MM.1S (cell line): ENCODE measurements at regions not wholly inside any gene's neighbourhood (a gene's known extent, or its start where the extent isn't known, plus 50 kb on each side); places are given as distances from the start of the nearest gene placed in this dataset.

ENCODE experiments used
- DNase-seq: peaks from one replicate; pipeline ENCODE4 v3.0.0-alpha.2; 2015
- H2AFZ ChIP-seq: fragments of 300-600 bp; sonication (generic); 2 replicates; pipeline ENCODE4 v1.6.0; 2016; ENCODE audit warnings: antibody characterized with exemption, low read length
- H3F3A ChIP-seq: fragments of 300-600 bp; sonication (generic); 2 replicates; pipeline ENCODE4 v1.6.1; 2016; ENCODE audit warnings: mild to moderate bottlenecking, antibody characterized with exemption, low read length, moderate library complexity, mixed read lengths; ENCODE audit not compliant: insufficient read depth
- H3K27ac ChIP-seq: fragments of 300-600 bp; sonication (generic); 2 replicates; pipeline ENCODE4 v1.5.1; 2016; ENCODE audit warnings: mild to moderate bottlenecking, low read length
- H3K27me3 ChIP-seq: fragments of 300-600 bp; sonication (generic); replicated peaks from 2 replicates; pipeline ENCODE4 v1.6.0; 2016; ENCODE audit warnings: low read length; ENCODE audit not compliant: insufficient read depth
- H3K36me3 ChIP-seq: fragments of 300-600 bp; sonication (generic); replicated peaks from 2 replicates; pipeline ENCODE4 v1.6.1; 2016; ENCODE audit warnings: mild to moderate bottlenecking, low read length, mixed read lengths; ENCODE audit not compliant: insufficient read depth
- H3K4me1 ChIP-seq: fragments of 300-600 bp; sonication (generic); 2 replicates; pipeline ENCODE4 v1.6.1; 2016; ENCODE audit warnings: low read length, mixed read lengths
- H3K4me2 ChIP-seq: fragments of 300-600 bp; sonication (generic); 2 replicates; pipeline ENCODE4 v1.6.0; 2016; ENCODE audit warnings: low read depth, low read length
- H3K4me3 ChIP-seq: fragments of 300-600 bp; sonication (generic); 2 replicates; pipeline ENCODE4 v1.5.1; 2016; ENCODE audit warnings: low read length, mixed read lengths
- H3K79me2 ChIP-seq: fragments of 300-600 bp; sonication (generic); 2 replicates; pipeline ENCODE4 v1.6.1; 2016; ENCODE audit warnings: mixed run types, low read length, mixed read lengths
- H3K9ac ChIP-seq: fragments of 300-600 bp; sonication (generic); 2 replicates; pipeline ENCODE4 v1.6.1; 2016; ENCODE audit warnings: low read length, mixed read lengths
- H3K9me2 ChIP-seq: fragments of 300-600 bp; sonication (generic); replicated peaks from 2 replicates; pipeline ENCODE4 v1.6.1; 2016; ENCODE audit warnings: mild to moderate bottlenecking, low read length, mixed read lengths; ENCODE audit not compliant: insufficient read depth
- H3K9me3 ChIP-seq: fragments of 300-600 bp; sonication (generic); replicated peaks from 2 replicates; pipeline ENCODE4 v1.6.1; 2016; ENCODE audit warnings: mild to moderate bottlenecking, low read length, mixed read lengths; ENCODE audit not compliant: insufficient read depth
- H4K20me1 ChIP-seq: fragments of 300-600 bp; sonication (generic); 2 replicates; pipeline ENCODE4 v1.6.1; 2016; ENCODE audit warnings: mild to moderate bottlenecking, low read length, moderate library complexity, mixed read lengths; ENCODE audit not compliant: insufficient read depth
- CTCF ChIP-seq: fragments of 300-600 bp; sonication (generic); IDR thresholded peaks from 2 replicates; pipeline ENCODE4 v1.5.1; 2016; ENCODE audit warnings: antibody characterized with exemption, low read length, mixed read lengths
- EZH2 ChIP-seq: fragments of 300-600 bp; sonication (generic); optimal IDR thresholded peaks from 2 replicates; pipeline ENCODE3; 2017; ENCODE audit warnings: low read depth, mild to moderate bottlenecking, antibody characterized with exemption, low read length, mixed read lengths
- EZH2phosphoT487 ChIP-seq: fragments of 300-600 bp; sonication (generic); IDR thresholded peaks from 2 replicates; pipeline ENCODE4 v1.6.1; 2018; ENCODE audit warnings: antibody characterized with exemption, low read length

- Histone ChIP-seq H3K9me2 (no peaks in the 10 kb centered on the region), H3K4me1 (no peaks in the 10 kb centered on the region), H3F3A (no peaks in the 10 kb centered on the region), H3K4me3 (no peak overlapping the region), H4K20me1 (no peaks in the 10 kb centered on the region), H2AFZ (no peak overlapping the region), H3K27me3 (no peaks in the 10 kb centered on the region), H3K79me2 (no peaks in the 10 kb centered on the region), H3K9me3 (no peaks in the 10 kb centered on the region), H3K4me2 (no peak overlapping the region), H3K36me3 (no peaks in the 10 kb centered on the region), H3K27ac (no peak overlapping the region), H3K9ac (no peak overlapping the region)
- TF ChIP-seq CTCF (no peak), EZH2 (no peak), EZH2phosphoT487 (no peak)
- no peak for DNase-seq
Observed at GRCh38 chr1:95375174-95375573, 141.2 kb downstream of the RWDD3 start.

GRCh38 chr1:95380909-95381308, 146.9 kb downstream of the RWDD3 start:
- no peaks in the 10 kb centered on the region for H3K9me2 ChIP-seq
- H3K9me3 ChIP-seq: no peaks in the 10 kb centered on the region
- no peaks in the 10 kb centered on the region for H3K27me3 ChIP-seq
- H3K4me1 ChIP-seq: no peaks in the 10 kb centered on the region
- no peaks in the 10 kb centered on the region for H3K79me2 ChIP-seq
- H3K9ac ChIP-seq: no peak overlapping the region
- no peak overlapping the region for H3K4me3 ChIP-seq
- H3K27ac ChIP-seq: no peak overlapping the region
- H3F3A ChIP-seq: no peaks in the 10 kb centered on the region
- no peak for DNase-seq
- H4K20me1 ChIP-seq: no peaks in the 10 kb centered on the region
- H3K4me2 ChIP-seq: no peak overlapping the region
- TF ChIP-seq CTCF: no peak
- TF ChIP-seq EZH2phosphoT487: no peak
- no peak for TF ChIP-seq EZH2
- H3K36me3 ChIP-seq: no peaks in the 10 kb centered on the region
- H2AFZ ChIP-seq: no peak overlapping the region

GRCh38 chr1:95382000-95382786, 148.2 kb downstream of the RWDD3 start:
- Histone ChIP-seq H3K36me3 (no peaks in the 10 kb centered on the region), H3K4me2 (no peak overlapping the region), H3K9me2 (no peaks in the 10 kb centered on the region), H3K27ac (no peak overlapping the region), H3K4me1 (no peaks in the 10 kb centered on the region), H4K20me1 (no peaks in the 10 kb centered on the region), H3F3A (no peaks in the 10 kb centered on the region), H3K9me3 (no peaks in the 10 kb centered on the region), H3K9ac (no peak overlapping the region), H3K27me3 (no peaks in the 10 kb centered on the region), H3K4me3 (no peak overlapping the region), H2AFZ (no peak overlapping the region), H3K79me2 (no peaks in the 10 kb centered on the region)
- no peak for DNase-seq
- TF ChIP-seq EZH2phosphoT487 (no peak), EZH2 (no peak), CTCF (no peak)
